GM18499 (cell line): ENCODE measurements at regions not wholly inside any gene's neighbourhood (a gene's known extent, or its start where the extent isn't known, plus 50 kb on each side); places are given as distances from the start of the nearest gene placed in this dataset.

Experiments
- ATAC-seq: cut with Tn5 transposase; IDR thresholded peaks from one replicate; pipeline ENCODE4 v1.9.1; 2021; ENCODE audit warnings: moderate number of reproducible peaks; ENCODE audit not compliant: insufficient read depth, unreplicated experiment

DNA sequence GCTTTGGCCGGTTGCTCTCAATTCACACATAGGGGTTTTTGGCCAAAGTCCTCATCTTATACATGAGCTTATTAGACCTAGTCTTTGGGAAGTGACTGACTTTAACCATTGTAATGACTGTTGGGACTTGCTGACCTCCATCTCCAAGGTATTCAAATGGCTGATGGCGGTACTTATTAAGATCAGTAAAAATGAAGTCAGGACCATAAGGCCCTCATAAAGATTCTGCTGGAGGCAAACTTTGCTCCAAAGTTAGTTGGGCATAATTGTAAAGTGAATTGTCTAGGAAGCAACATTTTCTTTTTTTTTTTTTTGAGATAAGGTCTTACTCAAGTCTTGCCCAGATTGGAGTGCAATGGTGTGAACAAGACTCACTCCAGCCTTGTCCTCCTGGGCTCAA is 76.3 kb upstream of the MKLN1 start:
- no peak for ATAC-seq

DNA sequence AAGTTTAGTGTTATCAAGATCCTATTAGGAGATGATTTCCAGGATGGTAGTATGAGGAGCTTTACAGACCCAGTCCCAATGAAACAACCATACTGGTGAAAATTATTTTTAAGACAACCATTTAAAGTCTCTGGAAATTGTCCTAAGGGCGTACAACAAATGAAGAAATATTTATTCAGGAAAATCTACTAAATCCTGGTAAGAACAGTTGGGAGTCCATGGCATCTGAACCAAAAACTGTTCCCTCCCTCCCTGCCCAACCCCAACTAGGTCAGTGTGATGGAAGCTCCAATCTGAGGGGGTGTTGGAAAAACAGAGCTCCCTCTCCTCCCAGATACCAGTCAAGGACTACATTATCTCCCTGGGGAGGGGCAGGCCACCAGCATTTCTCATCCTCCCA is 74.7 kb upstream of the MKLN1 start:
- ATAC-seq = no peak

DNA sequence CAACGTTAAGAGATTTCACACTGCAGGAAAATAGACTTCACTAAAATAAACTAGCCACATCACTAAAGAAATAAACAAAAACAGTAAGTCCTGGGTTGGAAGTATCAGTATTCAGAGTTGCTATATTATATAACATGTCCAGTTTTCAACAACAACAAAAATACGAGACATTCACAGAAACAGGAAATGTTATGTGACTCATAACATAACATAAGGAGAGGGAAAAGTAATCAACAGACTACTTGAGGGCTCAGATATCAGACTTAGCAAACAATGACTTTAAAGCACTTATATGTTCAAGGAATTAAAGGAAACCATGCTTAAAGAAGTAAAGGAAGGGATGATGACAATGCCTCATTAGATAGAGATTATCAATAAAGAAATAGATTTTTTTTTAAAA is 73.5 kb upstream of the MKLN1 start:
- ATAC-seq = no peak

DNA sequence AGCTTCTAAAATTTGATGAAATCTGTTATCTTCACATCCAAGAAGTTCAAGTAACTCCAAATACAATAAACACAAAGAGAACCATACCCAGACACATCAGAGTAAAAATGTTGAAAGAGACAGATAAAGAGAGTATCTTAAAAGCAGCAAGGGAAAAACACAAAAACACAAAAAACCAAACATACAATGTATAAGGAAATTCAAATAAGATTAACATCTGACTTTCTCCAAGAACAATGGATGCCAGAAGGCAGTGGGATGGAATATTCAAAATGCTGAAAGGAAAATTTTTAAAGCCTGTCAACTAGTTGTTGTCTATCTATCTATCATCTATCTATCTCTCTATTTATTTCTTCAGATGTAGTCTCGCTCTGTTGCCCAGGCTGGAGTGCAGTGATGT is 72.4 kb upstream of the MKLN1 start:
- no peak for ATAC-seq

DNA sequence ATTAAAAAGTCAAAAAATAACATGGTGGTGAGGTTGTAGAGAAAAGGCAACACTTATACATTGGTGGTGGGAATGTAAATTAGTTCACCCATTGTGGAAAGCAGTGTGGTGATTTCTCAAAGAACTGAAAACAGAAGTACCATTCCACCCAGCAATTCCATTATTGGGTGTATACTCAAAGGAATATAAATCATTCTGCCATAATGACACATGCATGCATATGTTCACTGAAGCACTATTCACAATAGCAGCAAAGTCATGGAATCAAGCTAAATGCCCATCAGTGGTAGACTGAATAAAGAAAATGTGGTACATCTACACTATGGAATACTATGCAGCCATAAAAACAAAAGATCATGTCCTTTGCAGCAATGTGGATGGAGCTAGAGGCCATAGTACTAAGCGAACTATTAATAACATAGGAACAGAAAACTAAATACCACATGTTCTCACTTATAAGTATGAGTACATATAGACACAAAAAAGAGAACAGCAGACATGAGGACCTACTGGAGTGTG is 66.1 kb upstream of the MKLN1 start:
- no peak for ATAC-seq

DNA sequence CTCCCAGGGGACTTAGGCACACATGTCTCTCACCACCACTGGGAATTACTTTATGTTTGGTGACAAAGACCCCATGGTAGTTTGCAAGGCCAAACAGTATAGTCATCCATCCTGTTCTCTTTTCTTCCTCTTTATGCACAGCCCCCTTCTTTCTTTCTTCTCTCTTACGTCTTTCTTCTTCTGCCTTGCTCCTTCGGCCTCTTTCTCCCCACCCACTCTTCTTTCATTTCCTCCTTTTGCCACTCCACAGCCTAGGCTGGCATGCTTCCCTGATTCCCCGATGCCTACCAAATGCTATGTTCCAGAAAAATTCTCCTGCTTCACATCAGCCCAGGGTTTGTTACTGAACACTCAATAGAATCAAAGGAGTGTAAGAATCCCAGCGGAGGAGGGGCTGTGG is 62.4 kb upstream of the MKLN1 start:
- ATAC-seq = no peak

DNA sequence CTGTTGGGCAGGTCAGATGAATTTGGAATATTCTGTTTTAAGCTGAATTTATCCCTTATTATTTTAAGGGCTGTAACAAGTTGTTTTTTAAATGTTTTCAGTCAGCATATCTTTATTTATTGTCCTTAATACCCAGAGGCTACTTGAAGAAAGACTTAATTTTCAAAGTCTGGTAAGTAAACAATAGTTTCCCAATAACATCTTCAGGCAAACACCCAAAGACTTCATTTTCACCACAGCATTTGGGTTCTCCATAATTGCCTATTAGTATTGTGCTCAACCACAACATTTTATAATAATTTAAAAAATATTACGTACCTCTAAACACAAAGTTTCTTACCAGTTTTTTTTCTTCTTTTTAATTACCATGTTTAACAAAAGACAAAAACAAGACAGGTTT is 60.0 kb upstream of the MKLN1 start:
- no peak for ATAC-seq

DNA sequence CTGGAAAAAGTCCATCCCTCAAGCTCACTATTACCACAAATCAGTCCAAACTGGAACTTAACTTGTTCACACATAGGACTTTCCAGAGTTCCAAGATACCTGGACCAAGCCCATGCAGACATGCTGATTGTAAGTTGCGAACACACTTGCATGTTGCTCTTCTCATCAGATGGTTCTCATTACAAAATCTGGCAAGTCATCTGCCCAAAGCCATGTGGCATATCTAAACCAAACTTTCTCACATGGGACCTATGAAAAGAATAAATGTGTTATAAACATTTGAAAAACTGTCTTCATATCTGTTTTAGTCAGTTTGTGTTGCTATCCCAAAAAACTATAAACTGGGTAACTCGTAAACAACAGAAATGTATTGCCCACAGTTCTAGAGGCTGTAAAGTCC is 58.8 kb upstream of the MKLN1 start:
- ATAC-seq = no peak

DNA sequence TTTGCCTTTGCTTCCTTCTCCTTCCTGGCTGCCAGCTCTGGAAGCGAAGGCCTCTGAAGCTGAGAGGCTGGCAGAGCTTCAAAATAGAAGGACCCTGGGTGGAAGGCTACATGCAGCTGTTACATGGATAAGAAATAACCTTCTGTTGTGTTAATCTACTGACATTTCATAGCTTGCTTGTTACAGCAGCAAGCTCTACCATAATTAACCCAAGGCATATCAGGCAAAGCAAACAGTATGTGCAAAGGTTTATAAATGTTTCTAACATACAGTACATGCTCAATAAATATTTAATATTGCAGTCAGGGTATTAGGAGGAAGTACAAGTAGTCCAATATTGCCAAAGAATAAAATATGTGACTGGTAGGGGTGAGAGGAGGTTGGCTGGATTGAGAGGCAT is 55.6 kb upstream of the MKLN1 start:
- no peak for ATAC-seq

DNA sequence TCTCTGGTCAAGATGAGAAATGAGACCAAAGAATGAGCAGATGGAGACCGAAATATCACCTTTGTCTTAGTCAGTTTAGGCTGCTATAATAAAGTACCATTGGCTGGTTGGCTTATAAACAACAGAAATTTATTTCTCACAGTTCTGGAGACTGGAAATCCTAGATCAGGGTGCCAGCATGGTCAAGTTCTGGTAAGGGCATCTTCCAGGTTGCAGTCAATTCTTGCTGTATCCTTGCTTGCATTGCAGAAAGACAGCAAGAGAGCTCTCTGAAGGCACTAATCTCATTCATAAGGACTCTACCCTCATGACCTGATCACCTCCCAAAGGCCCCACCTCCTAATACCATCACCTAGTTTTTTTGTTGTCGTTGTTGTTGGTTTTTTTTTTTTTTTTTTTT is 52.7 kb upstream of the MKLN1 start:
- ATAC-seq = no peak

DNA sequence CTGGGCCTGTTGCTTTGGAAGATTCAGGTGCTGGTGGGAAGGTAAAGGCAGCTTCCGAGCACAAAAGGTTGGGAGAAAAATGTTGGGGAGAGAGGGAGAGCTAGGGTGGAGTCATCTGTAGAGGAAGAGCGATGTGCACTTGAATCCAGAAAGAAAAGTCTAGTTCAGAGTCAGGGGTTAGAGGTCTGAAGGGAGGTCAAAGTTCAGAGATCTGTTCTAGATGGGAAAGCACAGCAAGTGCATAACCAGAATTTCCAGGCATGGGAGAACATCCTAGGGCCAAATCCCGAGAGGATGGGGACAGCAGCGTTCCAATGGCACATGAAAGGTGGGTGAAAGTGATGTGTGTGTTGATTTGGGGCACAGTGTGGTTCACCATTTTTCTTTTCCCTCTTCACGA is 51.5 kb upstream of the MKLN1 start:
- ATAC-seq = no peak

DNA sequence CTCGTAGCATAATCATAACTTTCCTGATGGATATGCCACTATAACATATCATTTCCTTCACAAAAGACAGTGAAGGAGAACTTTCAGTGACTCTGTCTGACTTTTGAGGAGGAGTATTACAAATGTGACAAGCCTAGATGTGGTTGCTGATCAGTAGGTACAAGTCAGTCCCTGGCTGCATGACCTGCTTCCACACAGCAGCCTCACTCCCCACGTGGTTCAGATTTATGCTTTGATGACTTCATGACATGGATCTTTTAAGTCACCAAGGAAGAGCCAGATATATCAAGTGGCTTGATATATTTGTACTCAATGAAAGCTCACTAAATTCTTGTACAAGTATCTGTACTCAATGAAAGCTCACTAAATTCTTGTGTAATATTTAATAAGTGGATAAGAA is 50.9 kb upstream of the MKLN1 start:
- no peak for ATAC-seq
